IPS-18c (cell line): ENCODE measurements at regions not wholly inside any gene's neighbourhood (a gene's known extent, or its start where the extent isn't known, plus 50 kb on each side); places are given as distances from the start of the nearest gene placed in this dataset.

ENCODE experiments used
- H3K4me3 ChIP-seq: 2 replicates; pipeline ENCODE4 v1.7.0; 2013; ENCODE audit warnings: low read depth, mild to moderate bottlenecking, low read length, moderate library complexity; ENCODE audit not compliant: insufficient read depth
- H3K9me3 ChIP-seq: one replicate; pipeline ENCODE4 v1.6.1; 2013; ENCODE audit warnings: mild to moderate bottlenecking, low read length, moderate library complexity; ENCODE audit not compliant: control insufficient read depth, insufficient read depth

GRCh38 chr2:3122525-3122924 lies 255.1 kb downstream of the EIPR1 start:
- Histone ChIP-seq H3K9me3 (no peaks in the 10 kb centered on the region), H3K4me3 (no peak overlapping the region)

- no peak overlapping the region for H3K4me3 ChIP-seq
These were observed 256.0 kb downstream of the EIPR1 start for GRCh38 chr2:3121601-3122000.

GRCh38 chr2:3117650-3118216 lies 259.9 kb downstream of the EIPR1 start:
- H3K9me3 ChIP-seq, result peaks cover 2% of the 10 kb centered on the region
- no peak overlapping the region for H3K4me3 ChIP-seq

More at GRCh38 chr2:3121601-3122000, 256.0 kb downstream of the EIPR1 start:
- no peaks in the 10 kb centered on the region for H3K9me3 ChIP-seq

DNA sequence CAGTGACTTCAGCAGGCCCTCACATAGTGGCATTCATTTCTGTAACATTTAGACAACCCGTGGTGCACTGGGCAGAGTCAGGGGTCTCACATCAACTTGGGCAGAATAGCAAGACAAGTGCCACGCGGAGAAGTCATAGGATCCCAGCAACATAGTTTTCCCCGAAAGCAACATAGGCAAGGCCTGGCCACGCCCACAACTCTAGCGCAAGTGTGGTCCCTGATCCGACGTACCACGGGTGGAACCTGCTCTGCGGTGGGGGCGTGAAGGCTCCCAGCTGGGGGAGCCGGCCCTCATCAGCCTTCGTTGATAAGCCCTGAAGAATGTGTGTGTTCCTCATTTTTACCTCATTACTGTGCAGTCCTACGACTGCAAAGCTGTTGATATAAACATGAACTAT lies 261.2 kb downstream of the EIPR1 start:
- Histone ChIP-seq H3K9me3 (peaks cover 2% of the 10 kb centered on the region), H3K4me3 (no peak overlapping the region)

DNA sequence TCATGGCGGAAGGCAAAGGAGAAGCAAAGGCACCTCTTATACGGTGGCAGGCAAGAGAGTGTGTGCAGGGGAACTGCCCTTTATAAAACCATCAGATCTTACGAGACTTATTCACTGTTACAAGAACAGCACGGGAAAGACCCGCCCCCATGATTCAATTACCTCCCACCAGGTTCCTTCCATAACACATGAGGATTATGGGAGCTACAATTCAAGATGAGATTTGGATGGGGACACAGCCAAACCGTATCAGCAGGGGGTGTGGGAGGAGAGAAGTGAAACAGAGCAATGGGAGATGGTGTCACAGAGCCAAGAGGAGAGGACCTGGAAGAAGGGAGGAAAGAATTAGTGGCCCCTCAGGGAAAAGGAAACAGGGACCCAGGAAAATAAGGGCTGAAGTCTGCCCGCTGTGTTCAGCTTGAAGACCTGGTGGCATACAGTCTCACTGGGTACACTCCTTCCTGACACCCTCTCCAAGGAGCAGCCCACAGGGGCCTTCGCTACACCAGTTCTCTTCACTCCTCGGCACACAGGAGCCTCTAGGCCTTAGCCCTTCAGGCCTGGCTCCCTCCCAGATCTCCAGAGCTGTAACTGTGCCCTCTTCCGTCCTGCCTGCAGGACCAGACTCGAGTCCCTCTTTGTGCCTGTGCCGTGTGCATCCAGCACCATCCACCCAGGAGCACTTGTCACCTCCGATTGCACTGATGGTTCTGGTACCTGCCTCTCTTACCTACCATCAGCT lies 262.1 kb downstream of the EIPR1 start:
- Histone ChIP-seq H3K4me3 (no peak overlapping the region), H3K9me3 (peaks cover 2% of the 10 kb centered on the region)

DNA sequence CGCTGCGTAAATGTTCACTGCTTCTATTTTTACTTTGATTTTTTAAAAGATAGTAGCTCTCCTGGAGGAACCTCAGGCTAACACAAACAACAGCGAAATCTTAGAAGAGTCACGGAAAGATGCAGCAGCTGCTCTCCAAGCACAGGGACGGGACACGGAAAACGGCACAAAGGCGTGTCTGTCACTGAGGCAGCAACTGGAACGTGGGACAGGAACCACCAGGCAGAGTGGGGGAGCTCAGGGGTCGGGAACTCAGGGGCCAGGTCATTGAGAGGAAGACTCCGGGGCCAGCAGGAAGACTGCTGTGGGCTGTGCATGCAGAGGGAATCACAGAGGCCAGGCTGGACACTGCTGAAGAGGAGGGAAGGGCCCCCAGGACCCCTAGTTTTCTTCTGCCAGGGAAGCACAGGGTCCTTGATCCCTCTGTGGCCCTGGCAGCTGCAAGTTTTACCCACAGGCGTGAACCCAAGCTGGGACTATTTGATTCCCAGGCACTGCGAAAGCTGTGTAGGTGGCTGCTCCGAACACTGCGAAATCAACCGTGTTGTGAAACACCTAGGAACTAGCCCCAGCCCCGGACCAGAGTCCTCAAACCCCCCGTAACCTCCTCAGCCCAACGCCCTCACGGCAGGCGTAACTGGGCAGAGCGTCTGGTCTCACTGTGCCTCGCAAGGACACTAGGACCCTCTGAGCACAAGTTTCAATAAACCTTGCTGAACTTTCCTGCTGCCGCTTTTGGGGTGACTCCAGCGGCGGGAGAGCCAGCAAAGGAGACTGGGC lies 263.0 kb downstream of the EIPR1 start:
- H3K9me3 ChIP-seq, result peaks cover 2% of the 10 kb centered on the region
- no peak overlapping the region for H3K4me3 ChIP-seq

DNA sequence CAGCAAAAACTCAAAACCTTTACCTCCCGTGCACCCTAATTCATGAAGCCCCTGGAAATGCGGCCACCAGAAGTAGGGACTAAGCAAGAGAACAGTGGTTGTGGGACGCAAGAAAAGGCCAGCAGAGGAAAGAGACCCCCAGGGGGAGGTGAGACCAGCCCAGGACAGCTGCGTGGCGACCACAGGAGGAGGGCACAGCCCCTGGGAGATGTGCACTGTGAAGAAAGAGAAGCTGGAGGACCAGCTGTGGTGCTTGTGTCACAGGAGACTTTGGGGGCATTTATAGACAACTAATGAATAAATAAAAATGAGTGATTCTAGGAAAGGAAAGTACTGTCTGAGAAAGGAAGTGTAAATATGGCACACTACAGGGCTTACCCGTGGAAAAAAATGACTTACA lies 263.8 kb downstream of the EIPR1 start:
- Histone ChIP-seq H3K9me3 (peaks cover 2% of the 10 kb centered on the region), H3K4me3 (no peak overlapping the region)

DNA sequence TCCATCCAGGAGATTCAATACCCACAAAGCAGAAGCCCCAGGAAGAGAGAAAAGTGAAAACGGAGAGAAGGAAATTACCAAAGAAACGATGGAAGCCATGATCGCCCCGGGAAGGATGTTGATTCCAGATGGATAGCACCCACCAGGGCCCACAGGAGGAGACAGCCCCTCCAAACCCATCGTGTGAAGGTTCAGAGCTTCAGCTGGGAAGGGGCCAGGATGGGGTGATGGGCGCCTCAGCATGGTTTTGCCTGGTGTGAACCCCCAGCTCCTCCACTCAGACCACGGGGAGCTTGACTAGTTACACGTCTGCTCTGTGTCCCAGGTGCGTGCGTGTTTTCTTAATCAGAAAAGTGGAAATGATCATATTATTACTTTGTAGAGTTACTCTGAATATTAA lies 264.5 kb downstream of the EIPR1 start:
- Histone ChIP-seq H3K9me3 (peaks cover 2% of the 10 kb centered on the region), H3K4me3 (no peak overlapping the region)

DNA sequence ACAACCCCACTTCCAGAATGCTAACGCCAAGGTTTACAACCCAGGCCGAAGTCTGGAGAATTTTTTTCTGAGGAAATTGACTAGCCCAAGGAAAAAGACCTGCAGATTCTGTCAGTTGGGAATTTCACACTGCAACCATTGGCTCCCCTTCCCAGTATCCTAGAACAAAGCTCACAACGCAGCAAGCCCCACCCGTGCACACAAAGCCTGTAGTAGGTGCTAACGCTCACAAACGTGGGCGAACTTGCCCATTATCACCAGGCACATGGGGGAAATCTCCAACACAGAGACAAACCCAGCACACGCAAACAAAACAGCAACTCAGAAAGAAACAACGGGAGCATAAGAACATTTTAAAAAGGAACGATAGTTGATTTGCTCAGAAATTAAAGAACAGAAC lies 265.1 kb downstream of the EIPR1 start:
- Histone ChIP-seq H3K4me3 (no peak overlapping the region), H3K9me3 (peaks cover 2% of the 10 kb centered on the region)

DNA sequence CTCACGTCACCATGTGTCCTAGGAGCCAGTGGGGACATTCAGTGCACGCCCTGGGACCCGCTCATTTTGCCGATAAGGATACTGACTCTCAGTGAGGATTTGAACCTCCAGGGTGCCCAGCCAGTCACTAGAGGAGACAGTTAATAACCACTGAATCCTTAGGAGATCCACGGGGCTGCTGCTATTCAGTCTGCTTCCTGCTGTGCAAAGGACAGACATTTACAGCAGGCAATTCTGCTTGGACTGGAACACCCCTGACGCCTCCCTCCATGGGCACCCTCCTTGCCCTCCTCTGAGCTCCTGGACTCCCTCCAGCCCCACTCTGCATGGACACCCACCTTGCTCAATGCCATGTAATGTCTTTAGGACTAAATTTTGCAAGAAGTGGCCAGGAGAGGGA lies 265.5 kb downstream of the EIPR1 start:
- Histone ChIP-seq H3K4me3 (no peak overlapping the region), H3K9me3 (peaks cover 2% of the 10 kb centered on the region)

GRCh38 chr2:3110994-3111666 lies 266.5 kb downstream of the EIPR1 start:
- Histone ChIP-seq H3K9me3 (peaks cover under 1% of the 10 kb centered on the region), H3K4me3 (no peak overlapping the region)

- Histone ChIP-seq H3K9me3 (no peaks in the 10 kb centered on the region), H3K4me3 (no peak overlapping the region)
These were observed 267.1 kb downstream of the EIPR1 start for GRCh38 chr2:3110555-3110954.

- Histone ChIP-seq H3K4me3 (no peak overlapping the region), H3K9me3 (no peaks in the 10 kb centered on the region)
These were observed 268.6 kb downstream of the EIPR1 start for GRCh38 chr2:3108710-3109702.

DNA sequence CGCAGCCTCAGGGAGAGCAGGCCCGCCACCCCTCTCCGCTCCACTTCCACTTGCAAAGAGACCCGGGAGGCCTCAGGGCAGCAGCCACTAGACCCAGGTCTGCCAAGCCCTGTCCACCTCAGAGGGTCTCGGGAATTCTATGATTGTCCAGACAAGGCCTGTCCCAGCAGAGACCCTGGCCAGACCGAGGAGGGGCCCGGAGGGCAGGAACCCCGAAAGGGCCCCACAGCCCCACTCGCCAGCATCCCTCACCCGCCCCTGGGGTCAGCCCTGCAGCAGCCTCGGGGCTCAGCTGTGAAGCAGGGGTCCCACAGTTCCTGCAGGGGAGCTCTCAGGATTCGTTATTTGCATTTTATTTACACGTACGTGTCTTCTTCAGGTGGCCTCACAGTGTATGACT lies 269.5 kb downstream of the EIPR1 start:
- Histone ChIP-seq H3K9me3 (peaks cover 2% of the 10 kb centered on the region), H3K4me3 (no peak overlapping the region)

DNA sequence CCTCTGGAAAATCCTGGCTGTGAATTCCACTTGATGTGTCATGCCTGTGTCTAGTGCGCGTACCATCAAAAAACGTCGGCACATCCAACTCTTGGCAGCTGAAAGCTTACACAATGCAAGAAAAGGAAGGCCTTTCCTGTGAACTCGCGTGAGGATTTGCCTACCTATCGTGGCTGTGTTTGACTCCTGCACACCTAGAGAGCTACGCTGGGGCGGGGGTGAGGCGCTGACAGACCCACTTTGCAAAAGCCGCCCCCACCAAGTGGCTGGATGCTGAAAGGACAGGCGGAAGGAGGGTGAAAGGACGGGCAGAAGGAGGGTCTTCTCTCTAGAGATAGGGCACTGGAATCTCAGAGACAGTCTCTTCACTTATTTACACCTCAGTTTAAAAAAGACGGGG lies 270.1 kb downstream of the EIPR1 start:
- no peak overlapping the region for H3K4me3 ChIP-seq
- H3K9me3 ChIP-seq, result peaks cover 2% of the 10 kb centered on the region

- H3K4me3 ChIP-seq, result no peak overlapping the region
- peaks cover 2% of the 10 kb centered on the region for H3K9me3 ChIP-seq
These were observed 271.6 kb downstream of the EIPR1 start for GRCh38 chr2:3105814-3106569.
